ENCODE measurements at regions not wholly inside any gene's neighbourhood (a gene's known extent, or its start where the extent isn't known, plus 50 kb on each side); places are given as distances from the start of the nearest gene placed in this dataset.

DNA sequence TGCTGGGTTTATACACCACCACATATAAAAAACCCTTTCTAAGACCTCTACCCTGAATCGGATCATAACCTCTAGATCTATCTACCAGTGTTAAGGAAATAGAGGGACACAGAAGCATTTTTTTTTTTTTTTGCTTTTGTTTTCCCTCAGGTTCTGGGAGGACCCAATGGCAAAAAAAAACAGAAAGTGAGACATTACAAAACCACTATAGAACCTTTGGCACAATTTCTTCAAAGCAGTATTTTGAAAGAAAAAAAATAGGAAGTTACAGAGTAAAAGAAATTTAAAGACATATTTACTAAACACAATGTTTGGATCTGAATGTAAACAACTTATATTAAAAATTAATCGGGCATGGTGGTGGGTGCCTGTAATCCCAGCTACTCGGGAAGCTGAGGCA lies 1258.7 kb upstream of the GJE1 start:
- no peaks in the 10 kb centered on the region for H3K4me1 ChIP-seq (ENCODE audit: control insufficient read depth, insufficient read depth, low read length)
- no peak overlapping the region for H3K9ac ChIP-seq (ENCODE audit: low read length)
- H3K36me3 ChIP-seq (ENCODE audit: control insufficient read depth, insufficient read depth, low read length) = no peaks in the 10 kb centered on the region

DNA sequence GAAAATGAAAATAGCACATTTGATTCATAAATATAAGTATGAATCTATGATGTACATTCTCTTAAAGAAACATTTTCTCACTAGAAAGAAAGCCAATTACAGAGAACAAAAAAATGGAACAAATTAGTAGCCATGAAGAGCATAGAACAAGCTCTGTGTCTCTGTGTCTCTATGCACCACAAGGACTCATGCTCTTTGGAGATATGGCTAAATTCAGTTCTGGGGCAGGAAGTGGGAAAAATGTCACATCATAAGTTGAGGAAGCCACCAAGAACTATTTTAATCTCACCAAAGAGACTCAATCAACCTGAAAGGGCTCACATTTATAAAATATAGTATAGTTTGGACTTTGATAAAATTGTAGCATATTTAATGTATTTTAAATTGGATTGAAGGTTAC lies 1259.8 kb upstream of the GJE1 start:
- H3K36me3 ChIP-seq (ENCODE audit: control insufficient read depth, insufficient read depth, low read length) = no peaks in the 10 kb centered on the region
- no peaks in the 10 kb centered on the region for H3K4me1 ChIP-seq (ENCODE audit: control insufficient read depth, insufficient read depth, low read length)
- H3K9me3 ChIP-seq (ENCODE audit: control insufficient read depth, insufficient read depth, low read depth, low read length) = peaks cover 5% of the 10 kb centered on the region; the same call in 1 of the 2 replicates
- H3K27me3 ChIP-seq (ENCODE audit: control insufficient read depth, insufficient read depth, low read length) = no peaks in the 10 kb centered on the region
- H3K27ac ChIP-seq (ENCODE audit: low read depth, low read length) = no peak overlapping the region
- H3K9ac ChIP-seq (ENCODE audit: low read length) = no peak overlapping the region
- H3K4me3 ChIP-seq (ENCODE audit: low read depth, low read length) = no peak overlapping the region

More for the DNA sequence above, 1258.7 kb upstream of the GJE1 start:
- Histone ChIP-seq H3K27me3 (ENCODE audit: control insufficient read depth, insufficient read depth, low read length) (no peaks in the 10 kb centered on the region), H3K9me3 (ENCODE audit: control insufficient read depth, insufficient read depth, low read depth, low read length) (peaks cover 5% of the 10 kb centered on the region; the same call in 1 of the 2 replicates), H3K27ac (ENCODE audit: low read depth, low read length) (no peak overlapping the region), H3K4me3 (ENCODE audit: low read depth, low read length) (no peak overlapping the region)

DNA sequence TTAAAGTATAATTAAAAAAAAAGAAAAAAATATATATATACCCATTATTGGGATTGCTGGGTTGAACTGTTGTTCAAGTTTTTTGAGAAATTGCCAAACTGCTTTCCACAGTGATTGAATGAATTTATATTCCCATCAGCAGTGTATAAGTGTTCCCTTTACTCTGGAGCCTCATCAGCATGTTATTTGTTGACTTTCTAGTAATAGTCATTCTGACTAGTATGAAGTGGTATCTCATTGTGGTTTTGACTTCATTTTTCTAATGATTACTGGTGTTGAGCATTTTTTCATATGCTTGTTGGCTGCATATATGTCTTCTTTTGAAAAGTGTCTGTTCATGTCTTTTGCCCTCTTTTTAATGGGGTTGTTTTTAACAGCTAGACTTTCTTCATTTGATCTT lies 1260.8 kb upstream of the GJE1 start:
- Histone ChIP-seq H3K27me3 (ENCODE audit: control insufficient read depth, insufficient read depth, low read length) (no peaks in the 10 kb centered on the region), H3K9ac (ENCODE audit: low read length) (no peak overlapping the region), H3K27ac (ENCODE audit: low read depth, low read length) (no peak overlapping the region), H3K36me3 (ENCODE audit: control insufficient read depth, insufficient read depth, low read length) (no peaks in the 10 kb centered on the region), H3K9me3 (ENCODE audit: control insufficient read depth, insufficient read depth, low read depth, low read length) (peaks cover 5% of the 10 kb centered on the region; the same call in 1 of the 2 replicates), H3K4me1 (ENCODE audit: control insufficient read depth, insufficient read depth, low read length) (no peaks in the 10 kb centered on the region), H3K4me3 (ENCODE audit: low read depth, low read length) (no peak overlapping the region)

DNA sequence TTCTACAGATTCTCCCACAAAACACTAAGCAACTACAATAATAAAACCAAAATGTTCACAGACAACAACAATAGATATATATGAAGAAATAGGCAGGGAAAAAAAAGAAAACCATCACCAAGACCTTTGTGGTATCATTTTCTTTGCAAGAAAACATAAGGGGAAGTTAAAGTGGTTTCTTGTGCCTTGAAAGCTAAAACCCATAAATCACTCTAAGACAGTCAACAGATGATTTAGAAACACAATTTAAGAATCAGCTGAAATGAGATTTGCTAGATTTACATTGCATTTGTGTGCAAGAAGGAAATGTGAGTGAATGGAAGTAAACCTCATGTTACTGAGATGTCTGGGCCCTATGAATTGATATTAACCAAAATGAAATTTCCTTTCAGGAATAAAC lies 1265.4 kb upstream of the GJE1 start:
- Histone ChIP-seq H3K4me3 (ENCODE audit: low read depth, low read length) (no peak overlapping the region), H3K27me3 (ENCODE audit: control insufficient read depth, insufficient read depth, low read length) (no peaks in the 10 kb centered on the region), H3K9ac (ENCODE audit: low read length) (no peak overlapping the region), H3K36me3 (ENCODE audit: control insufficient read depth, insufficient read depth, low read length) (no peaks in the 10 kb centered on the region), H3K9me3 (ENCODE audit: control insufficient read depth, insufficient read depth, low read depth, low read length) (no peaks in the 10 kb centered on the region), H3K27ac (ENCODE audit: low read depth, low read length) (no peak overlapping the region), H3K4me1 (ENCODE audit: control insufficient read depth, insufficient read depth, low read length) (no peaks in the 10 kb centered on the region)

DNA sequence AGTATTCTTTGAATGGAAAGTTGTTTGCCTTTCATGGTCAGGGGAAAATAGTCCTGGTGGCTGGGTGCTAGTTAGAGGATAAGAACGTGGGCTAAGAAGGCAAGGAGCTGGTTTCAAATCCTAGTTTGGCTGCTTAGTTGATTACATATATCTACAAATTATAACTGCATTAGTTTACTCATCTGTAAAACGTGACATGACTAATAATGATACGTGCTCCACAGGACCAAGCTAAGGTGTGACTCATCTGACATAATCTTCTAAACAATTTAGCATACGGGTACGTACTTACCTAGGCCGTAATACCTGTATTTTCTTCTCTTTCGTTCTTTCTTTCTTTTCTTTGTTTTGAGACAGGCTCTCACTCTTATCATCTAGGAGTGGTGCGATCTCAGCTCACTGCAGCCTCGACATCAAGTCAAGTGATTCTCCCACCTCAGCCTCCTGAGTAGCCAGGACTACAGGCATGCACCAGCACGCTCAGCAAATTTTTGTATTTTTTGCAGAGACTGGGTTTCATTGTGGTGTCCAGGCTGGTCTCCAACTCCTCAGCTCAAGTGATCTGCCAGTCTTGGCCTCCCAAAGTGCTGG lies 1274.2 kb upstream of the GJE1 start:
- H3K4me3 ChIP-seq (ENCODE audit: low read depth, low read length) = peak overlapping the region; percentile 33
- peaks cover 6% of the 10 kb centered on the region; the same call in 1 of the 2 replicates for H3K4me1 ChIP-seq (ENCODE audit: control insufficient read depth, insufficient read depth, low read length)
- H3K27ac ChIP-seq (ENCODE audit: low read depth, low read length) = no peak overlapping the region
- H3K27me3 ChIP-seq (ENCODE audit: control insufficient read depth, insufficient read depth, low read length) = no peaks in the 10 kb centered on the region
- no peaks in the 10 kb centered on the region for H3K36me3 ChIP-seq (ENCODE audit: control insufficient read depth, insufficient read depth, low read length)
- peak overlapping the region; percentile 16 for H3K9ac ChIP-seq (ENCODE audit: low read length)
- H3K9me3 ChIP-seq (ENCODE audit: control insufficient read depth, insufficient read depth, low read depth, low read length) = no peaks in the 10 kb centered on the region; the same call in 1 of the 2 replicates

DNA sequence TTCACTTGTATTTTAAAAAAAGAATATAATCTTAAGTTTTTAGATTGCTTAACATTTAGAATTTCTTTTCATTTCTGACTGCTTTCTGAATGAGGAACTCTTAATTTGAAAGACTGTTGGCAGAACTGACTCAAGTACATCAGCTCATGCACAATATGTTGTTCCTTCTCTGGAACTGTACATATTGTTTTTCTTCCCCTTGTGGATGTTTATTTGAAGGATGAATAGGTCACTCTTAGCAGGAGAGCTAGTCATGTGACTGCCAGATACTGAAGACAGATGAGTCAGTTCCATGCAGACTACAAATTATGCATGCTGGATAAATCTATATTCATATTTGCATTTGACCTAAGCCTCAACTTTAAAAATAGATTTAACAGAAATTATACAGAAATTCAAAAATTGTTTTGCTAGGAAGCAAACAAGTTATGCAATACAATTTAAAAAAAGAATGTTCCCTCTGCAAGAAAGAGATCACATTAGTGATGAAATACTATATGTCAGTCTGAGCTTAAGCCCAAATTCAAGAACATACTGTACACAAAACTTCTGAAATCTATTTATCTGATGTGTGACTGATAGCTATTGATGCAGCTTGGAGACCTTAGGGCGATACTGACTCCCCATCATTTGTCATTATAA lies 1274.9 kb upstream of the GJE1 start:
- Histone ChIP-seq H3K27ac (ENCODE audit: low read depth, low read length) (no peak overlapping the region), H3K36me3 (ENCODE audit: control insufficient read depth, insufficient read depth, low read length) (no peaks in the 10 kb centered on the region), H3K4me3 (ENCODE audit: low read depth, low read length) (peak overlapping the region; percentile 33; the same call in 1 of the 2 replicates), H3K9me3 (ENCODE audit: control insufficient read depth, insufficient read depth, low read depth, low read length) (no peaks in the 10 kb centered on the region; the same call in 1 of the 2 replicates), H3K27me3 (ENCODE audit: control insufficient read depth, insufficient read depth, low read length) (no peaks in the 10 kb centered on the region), H3K9ac (ENCODE audit: low read length) (peak overlapping the region; percentile 16), H3K4me1 (ENCODE audit: control insufficient read depth, insufficient read depth, low read length) (peaks cover 6% of the 10 kb centered on the region; the same call in 1 of the 2 replicates)

DNA sequence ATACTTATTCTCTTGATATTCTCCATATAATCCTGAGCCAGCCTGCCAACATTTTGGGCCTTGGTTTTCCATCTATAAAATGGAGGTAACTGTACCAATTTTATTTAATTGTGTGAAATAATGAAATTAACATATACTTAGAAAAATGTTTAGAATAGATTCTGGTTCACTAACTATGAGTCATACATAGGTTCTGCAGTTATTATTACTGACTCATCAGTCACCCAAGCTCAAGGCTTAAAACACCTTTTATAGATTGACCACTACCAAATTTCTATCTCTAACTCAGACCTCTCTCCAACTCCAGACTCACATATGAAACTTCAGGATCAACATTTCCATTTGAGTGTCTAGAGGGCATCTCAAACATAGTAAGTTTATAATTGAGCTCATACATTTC lies 1277.2 kb upstream of the GJE1 start:
- Histone ChIP-seq H3K4me1 (ENCODE audit: control insufficient read depth, insufficient read depth, low read length) (peaks cover 6% of the 10 kb centered on the region; the same call in 1 of the 2 replicates), H3K27ac (ENCODE audit: low read depth, low read length) (no peak overlapping the region)

DNA sequence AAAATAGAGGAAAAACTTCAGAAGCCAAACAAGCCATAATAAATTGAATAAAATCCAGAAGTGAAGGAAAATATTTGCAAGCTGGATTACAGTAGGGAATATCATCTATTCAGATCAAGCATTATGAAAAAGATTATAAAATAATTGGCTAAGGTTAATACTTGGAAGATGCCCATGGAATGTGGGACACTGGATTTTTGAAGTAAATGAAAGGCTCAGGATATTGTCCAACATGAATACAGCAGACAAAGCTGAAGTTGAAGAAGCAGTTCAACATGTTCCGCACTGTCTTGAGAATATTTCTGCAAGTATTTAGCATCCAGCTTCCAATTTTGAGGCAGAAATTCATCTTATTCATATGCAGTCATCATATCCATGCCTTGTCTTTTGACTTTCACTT lies 1278.4 kb upstream of the GJE1 start:
- Histone ChIP-seq H3K27ac (ENCODE audit: low read depth, low read length) (no peak overlapping the region), H3K4me1 (ENCODE audit: control insufficient read depth, insufficient read depth, low read length) (peaks cover 6% of the 10 kb centered on the region; the same call in 1 of the 2 replicates), H3K4me3 (ENCODE audit: low read depth, low read length) (no peak overlapping the region), H3K9me3 (ENCODE audit: control insufficient read depth, insufficient read depth, low read depth, low read length) (no peaks in the 10 kb centered on the region), H3K9ac (ENCODE audit: low read length) (no peak overlapping the region), H3K36me3 (ENCODE audit: control insufficient read depth, insufficient read depth, low read length) (no peaks in the 10 kb centered on the region), H3K27me3 (ENCODE audit: control insufficient read depth, insufficient read depth, low read length) (no peaks in the 10 kb centered on the region)

More for the DNA sequence above, 1277.2 kb upstream of the GJE1 start:
- Histone ChIP-seq H3K27me3 (ENCODE audit: control insufficient read depth, insufficient read depth, low read length) (no peaks in the 10 kb centered on the region), H3K9me3 (ENCODE audit: control insufficient read depth, insufficient read depth, low read depth, low read length) (no peaks in the 10 kb centered on the region), H3K9ac (ENCODE audit: low read length) (no peak overlapping the region), H3K4me3 (ENCODE audit: low read depth, low read length) (no peak overlapping the region), H3K36me3 (ENCODE audit: control insufficient read depth, insufficient read depth, low read length) (no peaks in the 10 kb centered on the region)

DNA sequence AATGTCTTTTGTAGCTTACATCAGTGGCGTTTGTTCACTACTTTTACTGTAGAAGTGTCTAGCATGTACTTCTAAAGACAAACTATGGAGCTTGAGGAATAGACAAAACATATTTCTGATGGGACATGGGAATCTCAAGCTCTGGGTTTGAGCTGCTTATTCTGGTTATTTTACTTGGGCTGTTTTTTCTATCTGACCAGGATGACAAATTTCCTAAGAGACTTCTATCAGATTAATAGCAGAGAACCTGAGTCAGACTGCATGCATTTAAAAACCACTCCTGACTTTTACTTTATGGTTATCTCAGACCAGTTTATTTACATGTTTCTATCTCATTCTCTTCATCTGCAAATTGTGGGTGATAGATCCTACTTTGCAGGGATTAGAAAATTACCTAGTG lies 1282.3 kb upstream of the GJE1 start:
- no peaks in the 10 kb centered on the region for H3K9me3 ChIP-seq (ENCODE audit: control insufficient read depth, insufficient read depth, low read depth, low read length)
- H3K4me1 ChIP-seq (ENCODE audit: control insufficient read depth, insufficient read depth, low read length) = no peaks in the 10 kb centered on the region
- H3K36me3 ChIP-seq (ENCODE audit: control insufficient read depth, insufficient read depth, low read length) = no peaks in the 10 kb centered on the region
- no peaks in the 10 kb centered on the region for H3K27me3 ChIP-seq (ENCODE audit: control insufficient read depth, insufficient read depth, low read length)
- H3K4me3 ChIP-seq (ENCODE audit: low read depth, low read length) = no peak overlapping the region
- no peak overlapping the region for H3K9ac ChIP-seq (ENCODE audit: low read length)
- H3K27ac ChIP-seq (ENCODE audit: low read depth, low read length) = no peak overlapping the region

DNA sequence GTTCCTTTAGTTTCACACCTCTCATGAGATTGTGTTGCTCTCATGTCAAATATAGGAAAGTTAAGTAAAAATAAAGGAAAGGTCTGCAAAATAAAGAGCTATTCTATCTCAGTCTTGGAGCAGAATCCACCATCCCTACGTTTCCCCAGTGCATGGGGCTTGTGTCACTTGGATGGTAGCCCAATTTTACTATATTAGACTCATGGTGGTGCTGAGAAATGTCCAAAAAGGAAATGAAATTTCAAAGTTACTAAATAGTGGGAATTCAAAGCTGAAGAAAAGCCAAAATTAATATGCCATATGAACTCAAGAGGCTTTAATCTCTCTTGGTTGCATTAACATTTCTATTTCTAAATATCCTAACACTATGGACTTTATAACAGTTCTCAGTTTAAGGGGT lies 1283.3 kb upstream of the GJE1 start:
- Histone ChIP-seq H3K4me3 (ENCODE audit: low read depth, low read length) (no peak overlapping the region), H3K4me1 (ENCODE audit: control insufficient read depth, insufficient read depth, low read length) (no peaks in the 10 kb centered on the region), H3K36me3 (ENCODE audit: control insufficient read depth, insufficient read depth, low read length) (no peaks in the 10 kb centered on the region), H3K27ac (ENCODE audit: low read depth, low read length) (no peak overlapping the region), H3K9me3 (ENCODE audit: control insufficient read depth, insufficient read depth, low read depth, low read length) (no peaks in the 10 kb centered on the region), H3K9ac (ENCODE audit: low read length) (no peak overlapping the region), H3K27me3 (ENCODE audit: control insufficient read depth, insufficient read depth, low read length) (no peaks in the 10 kb centered on the region)

DNA sequence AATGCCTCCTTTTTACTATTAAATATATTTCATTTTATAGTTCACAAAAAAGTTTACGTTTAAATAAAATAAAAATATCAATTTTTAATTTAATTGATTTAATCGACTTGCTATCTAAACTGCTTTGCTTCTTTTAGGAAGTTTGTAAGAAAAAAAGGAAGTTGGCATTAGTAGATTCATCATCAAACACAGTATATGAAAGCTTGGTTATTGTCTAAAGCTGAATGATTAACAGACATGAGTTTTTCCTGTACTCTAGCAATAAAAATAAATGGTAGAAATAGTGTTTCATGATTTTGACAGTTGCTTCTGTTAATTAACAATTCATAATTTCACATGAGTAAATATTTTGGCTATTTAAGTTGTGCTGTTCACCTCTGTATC lies 1285.5 kb upstream of the GJE1 start:
- H3K27me3 ChIP-seq (ENCODE audit: control insufficient read depth, insufficient read depth, low read length) = no peaks in the 10 kb centered on the region
- no peaks in the 10 kb centered on the region for H3K9me3 ChIP-seq (ENCODE audit: control insufficient read depth, insufficient read depth, low read depth, low read length)
- H3K4me1 ChIP-seq (ENCODE audit: control insufficient read depth, insufficient read depth, low read length) = no peaks in the 10 kb centered on the region
- H3K27ac ChIP-seq (ENCODE audit: low read depth, low read length) = no peak overlapping the region
- H3K4me3 ChIP-seq (ENCODE audit: low read depth, low read length) = no peak overlapping the region
- no peaks in the 10 kb centered on the region for H3K36me3 ChIP-seq (ENCODE audit: control insufficient read depth, insufficient read depth, low read length)
- H3K9ac ChIP-seq (ENCODE audit: low read length) = no peak overlapping the region
